ENCODE measurements at regions not wholly inside any gene's neighbourhood (a gene's known extent, or its start where the extent isn't known, plus 50 kb on each side); places are given as distances from the start of the nearest gene placed in this dataset.

GRCh38 chr16:49096176-49096945, 185.3 kb downstream of the CBLN1 start (continued):
- no peak for TF ChIP-seq ZBTB33 (IDR thresholded peaks at IDR 0.05)

DNA sequence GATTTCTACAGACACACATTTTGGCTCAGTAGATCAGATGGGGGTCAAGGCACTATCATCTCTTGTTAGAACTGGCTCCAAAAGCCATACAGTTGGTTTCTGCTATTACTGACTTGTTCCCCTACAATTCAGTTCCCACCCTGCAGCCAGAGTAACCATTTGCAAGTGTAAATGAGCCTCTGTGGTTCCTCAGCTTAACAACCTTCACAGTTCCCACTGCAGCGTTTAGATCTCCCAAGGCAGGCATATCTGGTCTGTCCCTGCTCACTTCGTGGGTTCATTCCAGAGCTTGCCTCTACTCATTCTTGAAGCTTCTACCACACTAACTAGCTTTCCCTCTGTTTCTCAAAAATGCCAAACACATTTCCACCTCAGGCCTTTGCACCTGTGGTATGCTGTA, 186.1 kb downstream of the CBLN1 start:
- Histone ChIP-seq H3K36me3 (ENCODE audit: control insufficient read depth in 4 of 4, insufficient read depth in 3 of 4, low read depth in 1 of 4, low read length in 3 of 4) (no peaks in the 10 kb centered on the region), H3K4me1 (ENCODE audit: control insufficient read depth in 4 of 4, insufficient read depth in 4 of 4, low read length in 3 of 4) (no peaks in the 10 kb centered on the region), H3K27me3 (ENCODE audit: control insufficient read depth in 4 of 4, insufficient read depth in 4 of 4, low read length in 3 of 4) (peaks cover 0 to 2% (median 0%) of the 10 kb centered on the region in 4 donors), H3K4me3 (ENCODE audit: low read depth in 1 of 3, low read length in 3 of 3) (no peak overlapping the region), H3K27ac (ENCODE audit: low read depth in 1 of 2, low read length in 2 of 2) (no peak overlapping the region), H3K9ac (ENCODE audit: low read depth in 1 of 2, low read length in 2 of 2) (no peak overlapping the region), H3K9me3 (ENCODE audit: control insufficient read depth in 4 of 4, low read length in 3 of 4) (no peaks in the 10 kb centered on the region)
- WGBS, result 29% methylated on average over 2 of the region's 2 CpGs
- TF ChIP-seq SP1 (IDR thresholded peaks at IDR 0.05) (no peak), MAX (IDR thresholded peaks at IDR 0.05) (no peak), GABPA (IDR thresholded peaks at IDR 0.05 in 1 of 2, conservative IDR thresholded peaks at IDR 0.05 in 1 of 2) (no peak), NR2F2 (IDR thresholded peaks at IDR 0.05) (no peak), FOXA1 (IDR thresholded peaks at IDR 0.05) (no peak), RXRA (IDR thresholded peaks at IDR 0.05) (no peak)
- no peak for DNase-seq (ENCODE audit: low spot score)

GRCh38 chr16:49094471-49094870, 187.2 kb downstream of the CBLN1 start:
- Histone ChIP-seq H3K36me3 (ENCODE audit: control insufficient read depth in 4 of 4, insufficient read depth in 3 of 4, low read depth in 1 of 4, low read length in 3 of 4) (no peaks in the 10 kb centered on the region), H3K4me3 (ENCODE audit: low read depth in 1 of 3, low read length in 3 of 3) (no peak overlapping the region), H3K27ac (ENCODE audit: low read depth in 1 of 2, low read length in 2 of 2) (no peak overlapping the region), H3K4me1 (ENCODE audit: control insufficient read depth in 4 of 4, insufficient read depth in 4 of 4, low read length in 3 of 4) (no peaks in the 10 kb centered on the region), H3K9me3 (ENCODE audit: control insufficient read depth in 4 of 4, low read length in 3 of 4) (no peaks in the 10 kb centered on the region), H3K9ac (ENCODE audit: low read depth in 1 of 2, low read length in 2 of 2) (no peak overlapping the region), H3K27me3 (ENCODE audit: control insufficient read depth in 4 of 4, insufficient read depth in 4 of 4, low read length in 3 of 4) (peaks cover 0 to 4% (median 0%) of the 10 kb centered on the region in 4 donors)
- WGBS, result 79% methylated on average over 2 of the region's 2 CpGs
- no peak for DNase-seq (ENCODE audit: low spot score)
- TF ChIP-seq, protein P1, sequence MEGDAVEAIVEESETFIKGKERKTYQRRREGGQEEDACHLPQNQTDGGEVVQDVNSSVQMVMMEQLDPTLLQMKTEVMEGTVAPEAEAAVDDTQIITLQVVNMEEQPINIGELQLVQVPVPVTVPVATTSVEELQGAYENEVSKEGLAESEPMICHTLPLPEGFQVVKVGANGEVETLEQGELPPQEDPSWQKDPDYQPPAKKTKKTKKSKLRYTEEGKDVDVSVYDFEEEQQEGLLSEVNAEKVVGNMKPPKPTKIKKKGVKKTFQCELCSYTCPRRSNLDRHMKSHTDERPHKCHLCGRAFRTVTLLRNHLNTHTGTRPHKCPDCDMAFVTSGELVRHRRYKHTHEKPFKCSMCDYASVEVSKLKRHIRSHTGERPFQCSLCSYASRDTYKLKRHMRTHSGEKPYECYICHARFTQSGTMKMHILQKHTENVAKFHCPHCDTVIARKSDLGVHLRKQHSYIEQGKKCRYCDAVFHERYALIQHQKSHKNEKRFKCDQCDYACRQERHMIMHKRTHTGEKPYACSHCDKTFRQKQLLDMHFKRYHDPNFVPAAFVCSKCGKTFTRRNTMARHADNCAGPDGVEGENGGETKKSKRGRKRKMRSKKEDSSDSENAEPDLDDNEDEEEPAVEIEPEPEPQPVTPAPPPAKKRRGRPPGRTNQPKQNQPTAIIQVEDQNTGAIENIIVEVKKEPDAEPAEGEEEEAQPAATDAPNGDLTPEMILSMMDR (IDR thresholded peaks at IDR 0.05; ENCODE audit: low read depth, low read length, missing input control), result no peak
- TF ChIP-seq HNF4G (IDR thresholded peaks at IDR 0.05), result no peak
- TF ChIP-seq ZBTB33 (IDR thresholded peaks at IDR 0.05), result no peak
- TF ChIP-seq SP1 (IDR thresholded peaks at IDR 0.05), result no peak
- TF ChIP-seq RXRA (IDR thresholded peaks at IDR 0.05), result no peak
- no peak for TF ChIP-seq YY1 (IDR thresholded peaks at IDR 0.05)
